ENCODE measurements at regions not wholly inside any gene's neighbourhood (a gene's known extent, or its start where the extent isn't known, plus 50 kb on each side); places are given as distances from the start of the nearest gene placed in this dataset.

DNA sequence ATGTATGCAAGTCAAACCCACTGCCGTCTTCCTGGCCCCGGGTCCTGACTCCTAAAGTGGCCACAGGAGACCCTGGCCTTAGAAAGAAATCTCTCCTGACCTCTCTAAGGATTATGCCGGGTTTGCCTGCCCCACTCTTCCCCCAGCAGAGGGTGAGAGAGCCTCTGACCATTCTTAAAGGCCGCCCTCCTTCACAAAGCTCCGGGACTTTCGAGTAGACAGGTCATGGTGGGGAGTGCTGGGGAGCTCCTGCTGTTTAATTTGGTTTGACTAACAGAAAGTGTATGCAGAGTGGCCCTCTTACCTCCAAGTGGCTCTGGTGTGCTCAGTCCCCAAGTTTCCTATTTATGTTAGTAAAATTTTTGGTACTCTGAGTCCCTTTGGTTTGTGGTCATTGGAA, 111.8 kb downstream of the LRRC70 start:
- DNase-seq (ENCODE audit: unreplicated experiment): no peak

DNA sequence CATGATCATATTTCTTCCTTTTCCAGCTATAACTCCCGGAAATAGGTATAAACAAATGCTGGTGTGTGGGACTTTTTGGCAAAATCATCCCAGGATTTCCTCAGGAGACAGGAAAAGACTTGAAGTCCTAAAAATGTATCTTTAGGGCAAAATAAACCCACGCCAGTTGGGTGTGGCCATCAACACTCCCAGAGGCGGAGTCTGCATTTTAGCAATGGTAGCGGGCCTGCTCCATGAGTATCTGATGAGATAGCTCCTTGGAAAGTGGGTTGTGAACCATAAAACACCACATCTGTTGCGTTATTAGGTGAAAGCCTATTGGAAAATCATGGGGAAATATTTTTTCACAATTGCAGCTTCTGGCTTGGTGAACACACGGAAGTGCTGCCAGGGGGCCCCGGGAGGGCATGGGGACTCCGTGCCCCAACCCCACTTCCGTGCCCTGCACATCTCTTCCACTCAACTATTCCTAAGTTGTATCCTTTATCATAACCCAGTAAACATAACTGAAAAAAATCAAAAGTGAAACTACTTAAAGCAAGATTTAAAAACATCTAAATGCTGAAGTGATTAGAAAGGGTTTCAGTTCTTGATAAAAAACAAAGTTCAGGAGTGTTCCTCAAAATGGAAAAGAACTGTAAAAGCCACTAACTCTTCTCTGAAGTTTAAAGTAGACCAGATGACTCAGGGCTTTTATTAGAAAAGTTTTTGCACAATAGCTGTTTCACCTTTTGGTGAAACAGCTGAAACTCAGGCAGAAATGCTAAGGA, 111.2 kb downstream of the LRRC70 start:
- TF ChIP-seq, protein P1, sequence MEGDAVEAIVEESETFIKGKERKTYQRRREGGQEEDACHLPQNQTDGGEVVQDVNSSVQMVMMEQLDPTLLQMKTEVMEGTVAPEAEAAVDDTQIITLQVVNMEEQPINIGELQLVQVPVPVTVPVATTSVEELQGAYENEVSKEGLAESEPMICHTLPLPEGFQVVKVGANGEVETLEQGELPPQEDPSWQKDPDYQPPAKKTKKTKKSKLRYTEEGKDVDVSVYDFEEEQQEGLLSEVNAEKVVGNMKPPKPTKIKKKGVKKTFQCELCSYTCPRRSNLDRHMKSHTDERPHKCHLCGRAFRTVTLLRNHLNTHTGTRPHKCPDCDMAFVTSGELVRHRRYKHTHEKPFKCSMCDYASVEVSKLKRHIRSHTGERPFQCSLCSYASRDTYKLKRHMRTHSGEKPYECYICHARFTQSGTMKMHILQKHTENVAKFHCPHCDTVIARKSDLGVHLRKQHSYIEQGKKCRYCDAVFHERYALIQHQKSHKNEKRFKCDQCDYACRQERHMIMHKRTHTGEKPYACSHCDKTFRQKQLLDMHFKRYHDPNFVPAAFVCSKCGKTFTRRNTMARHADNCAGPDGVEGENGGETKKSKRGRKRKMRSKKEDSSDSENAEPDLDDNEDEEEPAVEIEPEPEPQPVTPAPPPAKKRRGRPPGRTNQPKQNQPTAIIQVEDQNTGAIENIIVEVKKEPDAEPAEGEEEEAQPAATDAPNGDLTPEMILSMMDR (IDR thresholded peaks at IDR 0.05; ENCODE audit: unreplicated experiment): no peak
- no peak overlapping the region for H3K4me3 Mint-ChIP-seq (ENCODE audit: unreplicated experiment)
- BruUV-seq (replicated peaks): no TSS peak
- no peaks in the 10 kb centered on the region for H3K9me3 Mint-ChIP-seq (ENCODE audit: unreplicated experiment)
- no peaks in the 10 kb centered on the region for H3K27me3 Mint-ChIP-seq (ENCODE audit: insufficient read depth, unreplicated experiment)
- H3K27ac Mint-ChIP-seq (ENCODE audit: low read depth, unreplicated experiment): no peak overlapping the region
- intact Hi-C loops (cut with micrococcal nuclease): no loop called here
- H3K36me3 Mint-ChIP-seq (ENCODE audit: insufficient read depth, unreplicated experiment): no peaks in the 10 kb centered on the region
- ChIA-PET CTCF (interaction anchor here (0.7 kb wide), 1 partner anchor 294 kb away, joined by 3 read pairs; no protein-coding TSS in a partner anchor), POLR2A (interaction anchor here (0.7 kb wide), 1 partner anchor 10 kb away, joined by 3 read pairs; no protein-coding TSS in a partner anchor)
- no peak for DNase-seq (ENCODE audit: unreplicated experiment)
- no peaks in the 10 kb centered on the region for H3K4me1 Mint-ChIP-seq (ENCODE audit: insufficient read depth, unreplicated experiment)

More for the DNA sequence above, 111.8 kb downstream of the LRRC70 start:
- H3K4me1 Mint-ChIP-seq (ENCODE audit: insufficient read depth, unreplicated experiment): no peaks in the 10 kb centered on the region
- CTCF ChIA-PET: no interaction called here
- H3K9me3 Mint-ChIP-seq (ENCODE audit: unreplicated experiment): no peaks in the 10 kb centered on the region
- no peak overlapping the region for H3K27ac Mint-ChIP-seq (ENCODE audit: low read depth, unreplicated experiment)
- intact Hi-C loops (cut with micrococcal nuclease): no loop called here
- POLR2A ChIA-PET: interaction anchor here (0.7 kb wide), 1 partner anchor 9 kb away, joined by 3 read pairs; no protein-coding TSS in a partner anchor
- no TSS peak for BruUV-seq (replicated peaks)
- no peaks in the 10 kb centered on the region for H3K27me3 Mint-ChIP-seq (ENCODE audit: insufficient read depth, unreplicated experiment)
- no peaks in the 10 kb centered on the region for H3K36me3 Mint-ChIP-seq (ENCODE audit: insufficient read depth, unreplicated experiment)
- TF ChIP-seq, protein P1 (IDR thresholded peaks at IDR 0.05; ENCODE audit: unreplicated experiment): no peak
- no peak overlapping the region for H3K4me3 Mint-ChIP-seq (ENCODE audit: unreplicated experiment)

- Mint-ChIP-seq H3K27ac (ENCODE audit: low read depth, unreplicated experiment) (no peak overlapping the region), H3K27me3 (ENCODE audit: insufficient read depth, unreplicated experiment) (no peaks in the 10 kb centered on the region), H3K4me1 (ENCODE audit: insufficient read depth, unreplicated experiment) (no peaks in the 10 kb centered on the region), H3K4me3 (ENCODE audit: unreplicated experiment) (no peak overlapping the region), H3K9me3 (ENCODE audit: unreplicated experiment) (no peaks in the 10 kb centered on the region), H3K36me3 (ENCODE audit: insufficient read depth, unreplicated experiment) (no peaks in the 10 kb centered on the region)
- ChIA-PET POLR2A (no interaction called here), CTCF (no interaction called here)
- TF ChIP-seq, protein P1 (IDR thresholded peaks at IDR 0.05; ENCODE audit: unreplicated experiment): no peak
- intact Hi-C loops (cut with micrococcal nuclease): no loop called here
- DNase-seq (ENCODE audit: unreplicated experiment): no peak
- no TSS peak for BruUV-seq (replicated peaks)
Observed at GRCh38 chr5:62686692-62687091, 108.1 kb downstream of the LRRC70 start.

DNA sequence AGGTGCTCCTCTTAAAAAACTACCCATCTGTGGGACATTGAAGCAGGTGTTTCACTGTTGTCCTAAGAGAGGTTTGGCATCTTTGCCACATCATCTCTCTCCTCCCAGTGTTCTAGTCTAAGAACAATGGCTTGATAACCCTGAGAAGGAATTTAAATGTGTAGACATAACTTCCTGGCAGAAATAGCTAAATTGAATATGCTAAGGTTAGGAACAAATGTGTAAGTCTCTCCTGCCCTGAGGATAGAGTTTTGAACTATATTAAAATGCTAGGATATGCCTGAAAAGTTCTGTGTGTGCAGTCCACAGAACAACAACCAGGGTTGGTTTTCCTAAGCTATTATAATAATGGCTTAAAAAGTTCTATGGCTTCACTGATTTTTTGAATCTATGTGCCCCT, 106.6 kb downstream of the LRRC70 start:
- ChIA-PET POLR2A (no interaction called here), CTCF (interaction anchor here (0.7 kb wide), 1 partner anchor 1307 kb away, joined by 3 read pairs; no protein-coding TSS in a partner anchor)
- TF ChIP-seq, protein P1 (IDR thresholded peaks at IDR 0.05; ENCODE audit: unreplicated experiment): no peak
- Mint-ChIP-seq H3K27ac (ENCODE audit: low read depth, unreplicated experiment) (no peak overlapping the region), H3K27me3 (ENCODE audit: insufficient read depth, unreplicated experiment) (no peaks in the 10 kb centered on the region), H3K9me3 (ENCODE audit: unreplicated experiment) (no peaks in the 10 kb centered on the region), H3K36me3 (ENCODE audit: insufficient read depth, unreplicated experiment) (no peaks in the 10 kb centered on the region), H3K4me1 (ENCODE audit: insufficient read depth, unreplicated experiment) (no peaks in the 10 kb centered on the region), H3K4me3 (ENCODE audit: unreplicated experiment) (no peak overlapping the region)
- no TSS peak for BruUV-seq (replicated peaks)
- intact Hi-C loops (cut with micrococcal nuclease): no loop called here
- DNase-seq (ENCODE audit: unreplicated experiment): no peak

All from MCF 10A (cell line).